ENCODE measurements at regions not wholly inside any gene's neighbourhood (a gene's known extent, or its start where the extent isn't known, plus 50 kb on each side); places are given as distances from the start of the nearest gene placed in this dataset.
"Not testable (repeated sequence)": the region's sequence is repeated elsewhere in the genome, so short reads cannot be mapped to it uniquely, and the experiment has no call there.

- no peak for DNase-seq
Measured at GRCh38 chr4:73348185-73348584, 55.9 kb upstream of the ALB start.

DNA sequence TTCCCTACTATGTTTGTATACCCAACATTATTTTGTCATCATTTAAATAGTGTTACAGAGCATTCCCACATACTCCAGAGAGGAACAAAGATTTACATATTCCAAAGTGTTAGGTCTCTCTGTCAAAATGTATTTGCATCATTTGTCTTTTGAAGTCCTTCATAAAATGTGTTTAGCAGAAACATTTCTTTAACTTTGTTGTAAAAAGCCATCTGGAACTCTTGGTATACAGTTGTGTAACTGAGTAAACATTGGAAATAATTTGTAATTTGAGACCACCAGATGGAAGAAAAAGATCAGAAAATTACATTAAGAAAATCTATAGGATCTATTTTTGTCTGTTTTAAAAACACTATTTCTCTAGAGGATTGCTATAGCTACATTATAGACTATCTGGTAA lies 56.6 kb upstream of the ALB start:
- no peak for DNase-seq

DNA sequence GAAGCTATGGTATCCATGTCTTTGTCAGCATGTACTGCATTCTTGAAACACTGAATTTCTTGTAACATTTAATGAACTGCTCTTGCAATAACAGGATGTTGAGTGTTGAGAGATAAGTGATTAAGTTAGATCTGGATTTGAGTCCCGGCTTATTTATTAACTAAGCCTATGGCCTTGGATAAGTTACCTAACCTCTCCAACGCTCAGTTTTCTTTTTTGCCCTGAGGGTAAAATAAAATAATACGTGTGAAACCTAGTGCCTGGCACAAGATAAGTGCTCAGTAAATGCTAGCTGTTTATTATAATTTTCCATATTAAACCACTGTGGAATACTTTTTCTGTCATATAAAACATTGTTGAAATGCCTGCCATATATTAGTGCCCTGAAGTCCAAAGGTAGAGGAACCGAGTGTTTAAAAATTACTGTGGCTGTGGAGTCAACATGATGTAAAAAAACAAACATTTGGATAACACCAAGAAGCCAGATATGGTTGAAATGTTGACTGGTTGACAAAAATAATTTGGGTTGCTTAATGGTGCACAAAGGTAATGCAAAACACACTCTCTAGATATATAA lies 58.6 kb upstream of the ALB start:
- no peak for DNase-seq

DNA sequence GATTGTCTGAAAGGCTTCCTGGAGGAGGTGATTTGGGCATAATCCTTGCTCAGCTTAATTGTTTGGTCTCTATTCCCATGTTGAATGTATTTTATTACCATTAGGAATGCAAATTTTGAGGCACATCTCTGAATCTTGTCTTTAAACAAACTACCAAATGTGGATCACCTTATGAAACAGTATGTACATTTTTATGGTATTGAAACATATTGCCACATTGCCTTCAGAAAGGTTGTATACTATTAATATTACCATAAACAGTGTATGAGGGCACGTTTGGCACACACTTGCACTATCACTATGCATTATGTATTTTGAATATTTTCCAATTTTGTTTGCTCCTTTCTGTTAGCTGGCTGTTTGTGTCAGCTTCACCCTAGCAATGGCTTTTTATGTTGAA lies 60.0 kb upstream of the ALB start:
- no peak for DNase-seq

DNA sequence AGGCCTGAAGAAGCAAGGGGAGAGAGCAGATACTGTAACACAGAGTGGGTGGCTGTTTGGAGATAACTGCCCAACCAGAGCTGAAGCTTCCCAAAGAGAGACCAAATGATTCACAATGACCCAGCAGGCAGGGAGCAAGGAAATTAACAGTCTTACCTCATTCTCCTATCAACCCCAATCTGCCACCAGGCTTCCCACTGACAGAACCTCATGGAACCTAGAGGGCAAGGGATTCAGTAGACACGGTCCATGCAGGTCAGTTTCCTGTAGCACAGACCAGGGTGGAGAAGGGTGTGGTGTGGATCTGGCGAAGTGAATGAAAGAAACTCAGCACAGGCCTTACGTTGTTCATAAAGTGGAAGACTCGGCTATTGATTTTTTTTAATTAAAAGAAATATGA lies 60.7 kb upstream of the ALB start:
- no peak for DNase-seq

GRCh38 chr4:73341454-73341853 lies 62.6 kb upstream of the ALB start:
- DNase-seq = peak in 1 of 5 experiments; percentile 24

- no peak for DNase-seq
Measured at GRCh38 chr4:73340917-73341316, 63.2 kb upstream of the ALB start.

DNA sequence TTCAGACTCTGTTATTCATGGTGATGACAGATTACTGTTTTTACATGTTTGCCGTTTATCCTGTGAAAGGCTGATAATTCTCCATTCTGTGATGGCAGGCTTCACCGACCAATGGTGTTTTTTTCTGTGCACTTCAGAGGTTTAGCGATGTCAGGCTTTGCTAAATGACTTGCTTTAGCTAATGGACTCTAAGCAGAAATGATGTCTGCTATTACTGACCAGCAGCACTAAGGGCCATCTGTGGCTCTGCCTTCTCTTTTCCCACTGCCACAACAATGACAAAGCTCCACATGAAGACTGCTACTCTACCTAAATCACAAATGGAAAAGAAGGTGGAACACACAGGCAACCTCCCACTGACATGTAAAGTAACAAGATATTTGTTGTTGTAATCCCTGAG lies 68.4 kb upstream of the ALB start:
- no peak for DNase-seq

GRCh38 chr4:73332012-73332411 lies 72.1 kb upstream of the ALB start:
- DNase-seq = not testable (repeated sequence)

- no peak for DNase-seq
Measured at GRCh38 chr4:73329300-73329699, 70.7 kb upstream of the ANKRD17 start.

- not testable (repeated sequence) for DNase-seq
Measured at GRCh38 chr4:73325776-73326175, 67.2 kb upstream of the ANKRD17 start.

GRCh38 chr4:73317092-73317491 lies 58.5 kb upstream of the ANKRD17 start:
- DNase-seq = no peak

GRCh38 chr4:73315091-73315490 lies 56.5 kb upstream of the ANKRD17 start:
- DNase-seq = peak in 1 of 5 experiments; percentile 6

DNA sequence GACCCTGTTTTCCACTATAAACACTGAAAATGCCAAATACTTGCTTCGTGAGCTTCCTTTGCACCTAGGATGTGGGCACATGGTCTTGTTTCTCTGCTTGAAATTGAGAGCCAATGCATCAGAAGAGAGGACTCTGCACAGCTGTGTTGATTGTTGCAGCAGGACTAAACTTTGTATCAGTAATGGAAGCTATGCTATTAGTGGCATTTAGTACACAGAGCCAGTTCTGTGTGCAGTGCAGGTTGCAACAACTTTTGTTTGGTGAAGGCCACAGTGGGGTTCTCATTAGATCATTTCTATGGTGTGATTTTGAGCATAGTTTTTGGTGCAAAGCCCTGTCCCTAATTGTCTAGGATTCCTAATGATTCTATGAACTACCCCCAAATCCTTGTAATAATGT lies 54.4 kb upstream of the ANKRD17 start:
- no peak for DNase-seq

DNA sequence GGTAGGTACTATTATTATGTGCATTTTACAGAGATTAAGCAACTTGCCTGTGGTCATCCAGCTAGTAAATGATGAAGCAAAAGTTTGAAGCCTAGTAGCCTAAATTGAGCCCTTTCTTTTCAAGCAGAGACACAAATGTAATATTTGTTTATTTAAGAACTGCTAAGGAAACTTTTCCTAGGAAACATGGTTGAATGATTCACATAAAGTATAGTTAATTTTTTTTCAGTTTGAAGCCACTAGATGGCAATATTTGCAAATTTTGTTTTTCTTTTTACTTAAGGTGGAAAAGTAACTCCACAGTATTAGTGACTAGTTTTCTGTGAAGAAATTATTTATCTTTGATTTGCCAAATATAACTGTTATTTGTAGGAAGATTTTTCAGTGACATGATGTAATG lies 52.8 kb upstream of the ANKRD17 start:
- DNase-seq = no peak

DNA sequence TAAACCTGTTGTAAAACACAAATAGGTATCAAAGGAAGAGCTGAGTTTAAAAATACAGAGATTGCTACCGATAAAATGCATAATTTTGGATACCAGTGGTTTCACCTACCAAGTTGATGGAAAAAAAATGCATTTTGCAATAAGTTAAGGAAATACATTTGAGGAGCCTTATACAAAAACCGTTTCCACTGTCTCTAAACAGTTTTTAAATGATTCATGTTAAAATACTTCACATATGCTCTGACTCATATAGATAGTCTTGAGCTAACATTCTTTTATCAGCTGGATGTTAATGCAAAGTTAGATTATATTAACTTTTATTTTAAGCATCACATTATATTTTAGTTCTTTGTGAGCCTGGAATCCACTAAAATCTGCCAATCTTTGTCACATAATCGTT lies 50.6 kb upstream of the ANKRD17 start:
- DNase-seq = no peak

All from T-helper 2 cell (primary cell).